SU-DHL-6 (cell line): ENCODE measurements at regions not wholly inside any gene's neighbourhood (a gene's known extent, or its start where the extent isn't known, plus 50 kb on each side); places are given as distances from the start of the nearest gene placed in this dataset.

Experiments
- H2AFZ ChIP-seq: fragments of 200-600 bp; sonication (generic); 2 replicates; pipeline ENCODE4 v1.6.1; 2014; ENCODE audit warnings: low read depth, mild to moderate bottlenecking, moderate library complexity, mixed read lengths, antibody characterized with exemption, low read length; ENCODE audit not compliant: severe bottlenecking
- H3F3A ChIP-seq: fragments of 200-600 bp; shearing (Covaris generic); 2 replicates; pipeline ENCODE4 v1.6.0; 2016; ENCODE audit warnings: antibody characterized with exemption, mild to moderate bottlenecking; ENCODE audit not compliant: insufficient read depth
- H3K27ac ChIP-seq: fragments of 200-600 bp; sonication (generic); 2 replicates; pipeline ENCODE4 v1.5.1; 2016; ENCODE audit warnings: low read depth, mild to moderate bottlenecking, low read length, moderate library complexity, mixed read lengths
- H3K27me3 ChIP-seq: fragments of 200-600 bp; sonication (generic), shearing (Covaris generic); 2 replicates; pipeline ENCODE4 v1.6.0; 2014; ENCODE audit warnings: mild to moderate bottlenecking, low read length
- H3K36me3 ChIP-seq: fragments of 200-600 bp; sonication (generic); 2 replicates; pipeline ENCODE4 v1.6.1; 2014; ENCODE audit warnings: mild to moderate bottlenecking, low read length, mixed read lengths
- H3K4me2 ChIP-seq: fragments of 300-600, 200-600 bp; shearing (Covaris generic), sonication (generic); 2 replicates; pipeline ENCODE4 v1.6.0; 2014; ENCODE audit warnings: low read length, low read depth, mild to moderate bottlenecking; ENCODE audit not compliant: poor library complexity, severe bottlenecking
- H3K4me3 ChIP-seq: fragments of 200-600 bp; sonication (generic); 2 replicates; pipeline ENCODE4 v1.5.1; 2014; ENCODE audit warnings: antibody characterized with exemption, low read length, mild to moderate bottlenecking, mixed read lengths; ENCODE audit not compliant: insufficient read depth, poor library complexity, severe bottlenecking
- H3K79me2 ChIP-seq: fragments of 200-600 bp; sonication (generic); 2 replicates; pipeline ENCODE4 v1.6.1; 2014; ENCODE audit warnings: mild to moderate bottlenecking, low read length, moderate library complexity; ENCODE audit not compliant: insufficient read depth
- H3K9ac ChIP-seq: fragments of 200-600 bp; sonication (generic); 2 replicates; pipeline ENCODE4 v1.7.0; 2014; ENCODE audit warnings: mild to moderate bottlenecking, low read length
- H3K9me2 ChIP-seq: fragments of 200-600 bp; sonication (generic); replicated peaks from 2 replicates; pipeline ENCODE4 v1.6.1; 2014; ENCODE audit warnings: low read length; ENCODE audit not compliant: insufficient read depth
- H3K9me3 ChIP-seq: fragments of 200-600 bp; sonication (generic); 2 replicates; pipeline ENCODE4 v1.6.1; 2014; ENCODE audit warnings: low read length, mixed read lengths; ENCODE audit not compliant: insufficient read depth
- H4K20me1 ChIP-seq: fragments of 200-600 bp; sonication (generic); 2 replicates; pipeline ENCODE4 v1.6.1; 2014; ENCODE audit warnings: low read depth, mild to moderate bottlenecking, antibody characterized with exemption, low read length, moderate library complexity, mixed read lengths
- CTCF ChIP-seq: fragments of 200-600 bp; sonication (generic); IDR thresholded peaks from one replicate; pipeline ENCODE4 v1.5.1; 2017; ENCODE audit warnings: antibody characterized with exemption, mild to moderate bottlenecking, low read length, moderate library complexity; ENCODE audit not compliant: insufficient read depth, poor library complexity, severe bottlenecking
- EZH2phosphoT487 ChIP-seq: fragments of 200-600 bp; sonication (generic), shearing (Covaris generic); conservative IDR thresholded peaks from 2 replicates; pipeline ENCODE4 v1.6.1; 2018; ENCODE audit warnings: mild to moderate bottlenecking, antibody characterized with exemption, low read length, moderate library complexity, mixed read lengths

GRCh38 chrX:22882543-22882942 is 117.2 kb upstream of the DDX53 start:
- Histone ChIP-seq H3K9me2 (no peaks in the 10 kb centered on the region), H2AFZ (no peak overlapping the region), H4K20me1 (no peaks in the 10 kb centered on the region), H3K36me3 (no peaks in the 10 kb centered on the region), H3K27me3 (no peaks in the 10 kb centered on the region), H3K9me3 (no peaks in the 10 kb centered on the region), H3F3A (no peaks in the 10 kb centered on the region), H3K27ac (no peak overlapping the region), H3K4me3 (no peak overlapping the region), H3K79me2 (no peaks in the 10 kb centered on the region), H3K4me2 (no peak overlapping the region), H3K9ac (no peak overlapping the region)
- TF ChIP-seq EZH2phosphoT487 (no peak), CTCF (no peak)

- no peak overlapping the region for H2AFZ ChIP-seq
These were observed 109.9 kb upstream of the DDX53 start for GRCh38 chrX:22889819-22890218.

GRCh38 chrX:22912616-22913015 is 87.1 kb upstream of the DDX53 start:
- Histone ChIP-seq H3K4me2 (no peak overlapping the region), H4K20me1 (no peaks in the 10 kb centered on the region), H3K9ac (no peak overlapping the region), H3K4me3 (no peak overlapping the region), H3F3A (no peaks in the 10 kb centered on the region), H3K36me3 (no peaks in the 10 kb centered on the region), H3K9me2 (no peaks in the 10 kb centered on the region), H3K9me3 (no peaks in the 10 kb centered on the region), H3K27ac (no peak overlapping the region), H3K27me3 (no peaks in the 10 kb centered on the region), H3K79me2 (no peaks in the 10 kb centered on the region), H2AFZ (no peak overlapping the region)
- TF ChIP-seq CTCF (no peak), EZH2phosphoT487 (no peak)

More at GRCh38 chrX:22889819-22890218, 109.9 kb upstream of the DDX53 start:
- no peaks in the 10 kb centered on the region for H3K27me3 ChIP-seq
- no peaks in the 10 kb centered on the region for H4K20me1 ChIP-seq
- no peaks in the 10 kb centered on the region for H3K9me2 ChIP-seq
- no peaks in the 10 kb centered on the region for H3K79me2 ChIP-seq
- no peak overlapping the region for H3K27ac ChIP-seq
- no peaks in the 10 kb centered on the region for H3F3A ChIP-seq
- TF ChIP-seq EZH2phosphoT487 (no peak), CTCF (no peak)
- H3K4me3 ChIP-seq, result no peak overlapping the region
- no peaks in the 10 kb centered on the region for H3K9me3 ChIP-seq
- H3K9ac ChIP-seq, result no peak overlapping the region
- no peaks in the 10 kb centered on the region for H3K36me3 ChIP-seq
- no peak overlapping the region for H3K4me2 ChIP-seq

- Histone ChIP-seq H4K20me1 (no peaks in the 10 kb centered on the region), H3F3A (no peaks in the 10 kb centered on the region), H3K9me3 (no peaks in the 10 kb centered on the region), H3K4me3 (no peak overlapping the region), H3K9me2 (no peaks in the 10 kb centered on the region), H3K27ac (no peak overlapping the region), H3K4me2 (no peak overlapping the region), H3K36me3 (no peaks in the 10 kb centered on the region), H3K27me3 (no peaks in the 10 kb centered on the region), H2AFZ (no peak overlapping the region), H3K79me2 (no peaks in the 10 kb centered on the region), H3K9ac (no peak overlapping the region)
- no peak for TF ChIP-seq CTCF
- TF ChIP-seq EZH2phosphoT487, result no peak
These were observed 76.8 kb upstream of the DDX53 start for GRCh38 chrX:22922961-22923360.
